ENCODE measurements at regions not wholly inside any gene's neighbourhood (a gene's known extent, or its start where the extent isn't known, plus 50 kb on each side); places are given as distances from the start of the nearest gene placed in this dataset.

GRCh38 chr4:186472948-186473347, 82.4 kb downstream of the MTNR1A start:
- peak; percentile 50 to 62 (median 53) for TF ChIP-seq CTCF (IDR thresholded peaks at IDR 0.05)
- TF ChIP-seq POLR2A (IDR thresholded peaks at IDR 0.05) = no peak
